HS-27A (cell line): ENCODE measurements at regions not wholly inside any gene's neighbourhood (a gene's known extent, or its start where the extent isn't known, plus 50 kb on each side); places are given as distances from the start of the nearest gene placed in this dataset.
A peak's percentile ranks its signal among the peaks of the same experiment; 100 is the strongest.
"Not testable (repeated sequence)": the region's sequence is repeated elsewhere in the genome, so short reads cannot be mapped to it uniquely, and the experiment has no call there.

Experiments
- DNase-seq: peaks from one replicate; pipeline ENCODE4 v3.0.0-alpha.2; 2012; ENCODE audit warnings: low read depth, missing footprints

DNA sequence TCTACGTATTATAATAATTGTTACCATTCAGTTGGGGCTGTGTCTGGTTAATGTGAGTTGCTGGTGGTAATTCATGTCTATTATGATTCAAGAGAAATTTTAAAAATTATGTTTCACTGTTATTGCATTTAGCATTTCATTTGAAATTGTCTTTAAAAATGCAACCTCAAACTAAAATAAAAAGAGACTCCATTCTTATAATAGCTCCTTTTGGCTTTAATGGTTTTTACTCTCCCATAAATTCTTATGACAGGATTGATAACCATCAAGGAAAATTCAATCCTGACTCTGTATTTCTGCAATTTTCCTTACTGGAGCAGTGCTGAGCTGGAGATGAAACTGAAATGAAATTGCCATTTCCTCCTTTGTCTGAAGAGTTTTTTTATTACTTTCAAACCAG lies 262.7 kb downstream of the REEP3 start:
- DNase-seq = no peak

DNA sequence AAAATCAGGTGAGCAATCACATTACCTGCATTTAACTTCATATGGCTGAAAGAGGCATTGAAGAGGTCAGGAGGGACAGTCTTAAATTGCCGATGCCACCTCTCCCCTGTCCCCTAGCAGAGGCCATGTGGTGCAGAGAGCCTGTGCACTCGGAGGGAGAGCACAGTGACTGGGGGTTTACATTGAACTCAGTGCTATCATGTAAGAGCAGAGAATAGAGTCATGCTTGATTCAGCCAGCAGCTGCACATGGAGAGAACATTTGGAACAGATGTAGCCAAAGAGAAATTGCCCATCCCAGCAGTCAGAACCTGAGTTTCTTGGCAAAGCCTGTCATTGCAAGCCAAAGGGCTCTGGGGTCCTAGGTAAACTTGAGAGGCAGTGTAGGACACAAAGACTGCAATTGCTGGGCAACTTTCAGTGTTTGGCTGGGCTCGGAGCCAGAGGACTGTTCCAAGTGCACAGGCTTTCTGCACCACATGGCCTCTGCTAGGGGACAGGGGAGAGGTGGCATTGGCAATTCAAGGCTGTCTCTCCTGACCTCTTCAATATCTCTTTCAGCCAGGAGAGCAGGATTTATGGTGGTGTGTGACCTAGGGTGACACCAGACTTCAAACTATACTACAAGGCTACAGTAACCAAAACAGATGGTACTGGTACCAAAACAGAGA lies 267.1 kb downstream of the REEP3 start:
- DNase-seq = no peak

DNA sequence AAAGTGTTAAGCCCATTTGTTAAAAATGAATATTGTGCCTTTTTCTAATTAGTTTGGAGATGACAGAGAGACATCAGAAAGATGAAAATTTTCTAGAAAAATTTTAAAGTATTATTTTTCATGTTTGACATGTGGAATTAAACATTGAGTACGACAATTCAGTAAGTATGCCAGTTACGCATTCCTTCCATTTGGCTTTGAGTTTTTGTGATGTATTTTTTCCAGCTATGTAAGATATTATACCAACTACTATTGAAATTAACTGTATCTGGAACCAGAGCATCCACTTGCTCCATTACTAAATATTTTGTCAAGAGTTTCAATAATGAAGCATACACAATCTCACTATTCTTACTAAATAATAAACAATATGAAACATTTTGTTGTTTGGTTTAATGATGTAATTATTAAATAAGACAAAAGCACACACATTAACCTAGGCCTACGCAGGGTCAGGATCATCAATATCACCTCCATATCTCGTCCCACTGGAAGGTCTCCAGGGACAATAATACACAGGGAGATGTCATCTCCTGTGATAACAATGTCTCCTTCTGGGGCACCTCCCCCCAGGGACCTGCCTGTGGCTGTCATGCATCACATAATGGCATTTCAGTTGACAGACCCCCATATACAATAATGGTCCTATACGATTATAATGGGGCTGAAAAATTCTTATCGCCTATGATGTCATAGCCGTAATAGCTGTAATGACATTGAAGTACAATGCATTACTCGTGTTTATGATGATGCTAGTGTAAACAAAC lies 274.1 kb downstream of the REEP3 start:
- DNase-seq = no peak

DNA sequence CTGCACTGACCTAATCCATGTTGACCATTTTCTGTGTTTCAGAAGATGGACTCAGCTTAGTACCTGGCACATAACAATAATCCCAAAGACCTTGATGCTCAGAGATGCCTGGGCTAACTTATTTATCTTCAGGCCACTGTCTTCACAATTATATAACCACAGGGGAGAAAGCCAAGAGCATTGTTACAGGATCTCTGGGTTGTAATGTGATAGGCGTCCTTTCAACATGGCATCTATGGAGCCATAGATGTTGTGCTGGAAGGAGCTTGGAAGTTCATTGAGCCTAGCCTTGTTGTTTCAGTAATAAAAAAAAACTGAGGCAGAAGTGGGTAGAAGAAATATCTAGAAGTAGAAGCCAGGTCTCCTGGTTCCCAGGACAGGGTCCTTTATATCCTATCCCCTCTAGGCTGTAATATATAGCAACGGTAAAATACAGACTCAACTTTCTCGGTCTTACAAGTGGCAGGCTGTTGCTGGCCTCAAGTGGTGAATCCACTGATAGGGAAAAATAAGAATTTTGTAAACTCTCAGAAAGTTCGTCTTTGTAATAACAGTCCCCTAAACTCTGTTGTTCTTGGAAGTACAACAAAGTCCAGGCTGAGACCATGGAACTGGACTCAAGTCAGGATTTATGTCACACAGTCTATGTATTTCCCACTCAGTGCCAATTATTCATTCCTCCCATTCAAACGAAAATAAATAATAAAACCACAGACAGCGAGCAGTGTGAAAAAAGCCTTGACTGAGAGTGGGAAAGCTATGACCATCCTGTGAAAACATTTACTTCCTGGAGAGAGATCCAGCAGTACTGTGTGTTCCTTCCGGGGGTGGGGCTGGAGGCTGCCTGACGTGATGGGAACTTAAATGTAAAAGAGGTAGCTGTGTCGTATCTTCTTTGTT lies 277.6 kb downstream of the REEP3 start:
- peak; percentile 42 for DNase-seq

DNA sequence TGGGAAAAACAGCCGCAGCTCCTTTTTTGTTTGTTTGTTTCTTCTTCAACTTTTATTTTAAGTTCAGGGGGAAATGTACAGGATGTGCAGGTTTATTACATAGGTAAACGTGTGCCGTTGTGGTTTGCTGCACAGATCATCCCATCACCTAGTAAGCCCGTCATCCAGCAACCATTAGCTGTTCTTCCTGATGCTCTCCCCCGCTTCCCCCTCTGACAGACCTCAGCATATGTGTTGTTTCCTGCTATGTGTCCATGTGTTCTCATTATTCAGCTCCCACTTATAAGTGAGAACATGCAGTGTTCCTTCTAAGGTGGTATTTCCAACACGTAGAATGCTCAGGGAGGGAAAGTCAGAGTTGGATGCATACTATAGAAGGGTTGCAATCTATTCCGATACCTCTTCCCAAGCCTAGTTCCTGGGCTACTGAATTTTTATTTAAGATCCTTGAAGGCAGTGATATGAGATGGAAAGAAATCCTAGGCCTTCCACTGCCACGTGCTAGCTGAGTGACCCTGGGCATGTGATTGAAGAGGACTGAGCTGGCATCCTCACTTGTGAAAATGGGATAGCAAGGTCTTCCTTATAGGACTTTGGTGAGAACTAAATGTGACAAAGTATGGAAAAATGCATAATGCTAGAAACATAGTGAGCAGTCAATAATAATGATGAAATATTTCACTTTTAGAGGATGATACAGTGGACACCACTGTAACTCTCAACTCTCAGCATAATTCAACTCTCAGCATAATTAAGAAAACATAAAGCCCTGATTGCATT lies 278.5 kb downstream of the REEP3 start:
- DNase-seq = no peak

DNA sequence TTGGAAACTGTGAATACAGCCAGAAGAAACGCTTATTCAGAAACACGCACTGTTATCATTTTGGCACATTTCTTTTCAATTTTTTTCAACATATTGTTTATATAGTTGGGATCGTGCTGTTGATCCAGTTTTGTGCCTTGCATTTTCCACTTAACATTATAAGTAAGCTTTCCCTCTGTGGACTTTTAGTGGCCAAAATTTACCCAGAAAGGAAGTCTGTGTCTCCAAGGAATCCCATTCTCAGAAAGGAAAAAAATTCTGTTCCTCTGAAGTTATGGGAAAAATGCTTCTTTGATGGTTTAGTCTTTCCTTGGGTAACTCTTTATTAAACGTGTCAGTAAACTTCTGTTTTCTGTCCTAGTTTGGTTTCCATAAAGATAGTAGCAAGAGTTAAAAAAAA lies 280.0 kb downstream of the REEP3 start:
- no peak for DNase-seq

DNA sequence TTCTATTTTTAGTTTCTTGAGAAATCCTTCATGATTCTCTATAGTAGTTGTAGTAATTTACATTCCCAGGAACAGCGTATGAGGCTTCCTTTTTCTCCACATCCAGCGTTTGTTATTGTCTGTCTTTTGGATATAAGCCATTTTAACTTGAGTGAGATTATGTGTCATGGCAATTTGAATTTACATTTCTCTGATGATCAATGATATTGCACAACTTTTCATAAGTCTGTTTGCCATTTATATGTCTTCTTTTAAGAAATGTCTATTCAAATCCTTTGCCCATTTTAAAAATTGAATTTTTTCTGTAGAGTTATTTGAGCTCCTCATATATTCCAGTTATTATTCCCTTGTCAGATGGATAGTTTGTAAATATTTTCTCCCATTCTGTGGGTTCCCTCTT lies 285.1 kb downstream of the REEP3 start:
- no peak for DNase-seq

DNA sequence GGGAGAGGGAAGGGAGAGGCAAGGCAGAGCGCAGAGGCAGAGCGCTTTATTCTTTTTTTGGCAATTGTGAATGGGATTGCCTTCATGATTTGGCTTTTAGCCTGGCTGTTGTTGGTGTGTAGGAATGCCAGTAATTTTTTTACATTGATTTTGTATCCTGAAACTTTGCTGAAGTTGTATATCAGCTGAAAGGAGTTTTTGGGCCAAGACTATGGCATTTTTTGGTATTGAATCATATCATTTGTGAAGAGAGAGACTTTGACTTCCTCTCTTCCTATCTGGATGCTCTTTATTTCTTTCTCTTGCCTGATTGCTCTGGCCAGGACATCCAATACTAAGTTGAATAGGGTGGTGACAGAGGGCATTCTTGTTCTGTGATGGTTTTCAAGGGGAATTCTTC lies 291.3 kb downstream of the REEP3 start:
- no peak for DNase-seq

DNA sequence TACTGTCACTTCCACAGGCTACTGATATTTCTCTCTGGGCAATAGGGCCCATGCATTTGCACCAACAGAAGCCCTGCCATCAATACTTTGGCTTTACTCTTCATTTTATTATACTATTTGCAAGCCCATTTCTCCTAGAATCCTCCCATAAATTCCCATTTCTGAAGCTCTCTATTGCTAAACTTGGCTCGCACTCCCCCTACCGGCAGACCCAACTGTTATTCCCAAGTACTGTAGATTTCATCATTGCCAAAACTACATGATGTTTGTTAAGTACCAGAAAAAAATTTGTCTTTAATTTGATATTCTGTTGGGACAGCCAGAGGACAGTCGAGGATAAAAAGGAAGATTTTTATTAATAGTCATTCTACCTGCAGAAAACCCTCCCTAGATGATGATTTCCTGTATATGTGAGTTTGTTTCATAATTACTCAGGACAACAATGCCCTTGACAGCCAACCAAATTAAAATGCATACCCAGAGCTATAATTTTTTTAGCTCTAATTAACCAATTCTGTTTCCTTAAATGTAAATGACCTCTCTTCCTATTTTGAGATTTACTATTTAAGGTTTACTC lies 298.6 kb downstream of the REEP3 start:
- no peak for DNase-seq

DNA sequence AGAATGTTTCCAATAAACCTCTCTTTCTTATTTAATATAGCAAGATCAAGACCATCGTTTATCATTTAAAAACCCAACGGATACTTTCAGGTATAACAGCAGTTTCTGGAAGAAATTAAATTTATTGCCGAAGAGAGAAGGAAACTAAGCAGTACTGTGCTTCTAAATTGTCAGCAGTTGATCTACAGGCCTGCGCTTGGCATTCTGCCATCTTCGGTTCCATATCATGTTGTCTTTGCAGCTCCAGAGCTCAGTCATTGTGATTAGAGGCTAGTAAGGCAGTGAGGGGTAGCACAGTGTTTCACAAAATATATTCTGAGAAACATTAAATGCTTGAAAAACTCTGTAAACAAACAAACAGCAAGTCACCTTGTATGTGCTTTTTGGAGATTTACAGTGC lies 301.3 kb downstream of the REEP3 start:
- no peak for DNase-seq

DNA sequence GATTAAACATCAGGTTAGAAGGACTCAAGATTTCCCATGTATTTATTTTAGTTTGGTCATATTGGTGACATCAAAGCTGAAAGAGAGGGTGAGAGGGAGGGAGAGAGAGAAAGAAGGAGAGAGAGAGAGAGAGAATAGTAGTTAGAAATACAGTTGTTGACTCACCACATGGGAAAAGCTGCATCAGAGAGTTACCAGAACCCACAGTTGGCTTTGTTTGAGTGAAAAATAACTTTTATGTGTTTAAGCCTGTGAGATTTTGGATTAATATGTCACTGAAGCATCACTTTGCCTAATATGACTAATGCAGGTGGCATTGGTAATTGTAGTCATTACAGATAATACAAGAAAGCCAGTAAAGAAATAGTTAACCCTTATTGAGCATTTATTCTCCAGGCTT lies 303.9 kb downstream of the REEP3 start:
- no peak for DNase-seq

DNA sequence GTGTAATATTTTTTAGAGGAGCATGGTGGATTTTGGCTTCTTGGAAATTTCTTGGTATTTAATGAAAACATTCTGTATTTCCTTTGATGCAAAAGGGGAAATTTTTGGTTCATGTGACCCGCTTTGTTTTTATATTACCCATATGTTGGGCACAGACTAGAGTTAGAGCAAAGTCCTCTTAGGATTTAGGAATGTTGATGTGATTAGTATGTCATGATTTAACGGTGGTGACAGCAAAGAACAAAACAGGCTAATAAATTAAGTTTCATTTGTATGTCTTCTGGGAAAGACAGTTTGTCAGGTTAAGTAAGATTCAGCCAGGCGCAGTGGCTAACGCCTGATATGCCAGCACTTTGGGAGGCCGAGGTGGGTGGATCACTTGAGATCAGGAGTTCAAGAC lies 304.6 kb downstream of the REEP3 start:
- no peak for DNase-seq

DNA sequence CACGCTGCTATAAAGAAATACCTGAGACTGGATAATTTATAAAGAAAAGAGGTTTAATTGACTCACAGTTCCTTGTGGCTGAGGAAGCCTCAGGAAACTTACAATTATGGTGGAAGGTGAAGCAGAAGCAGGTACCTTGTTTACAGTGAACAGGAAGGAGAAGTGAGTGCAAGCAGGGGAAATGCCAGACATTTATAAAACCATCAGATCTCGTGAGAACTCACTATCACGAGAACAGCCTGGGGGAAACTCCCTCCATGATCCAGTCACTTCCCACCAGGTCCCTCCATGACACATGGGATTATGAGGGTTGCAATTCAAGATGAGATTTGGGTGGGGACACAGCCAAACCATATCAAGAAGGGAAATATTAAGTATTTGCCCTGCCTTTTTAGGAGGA lies 305.8 kb downstream of the REEP3 start:
- DNase-seq = not testable (repeated sequence)

DNA sequence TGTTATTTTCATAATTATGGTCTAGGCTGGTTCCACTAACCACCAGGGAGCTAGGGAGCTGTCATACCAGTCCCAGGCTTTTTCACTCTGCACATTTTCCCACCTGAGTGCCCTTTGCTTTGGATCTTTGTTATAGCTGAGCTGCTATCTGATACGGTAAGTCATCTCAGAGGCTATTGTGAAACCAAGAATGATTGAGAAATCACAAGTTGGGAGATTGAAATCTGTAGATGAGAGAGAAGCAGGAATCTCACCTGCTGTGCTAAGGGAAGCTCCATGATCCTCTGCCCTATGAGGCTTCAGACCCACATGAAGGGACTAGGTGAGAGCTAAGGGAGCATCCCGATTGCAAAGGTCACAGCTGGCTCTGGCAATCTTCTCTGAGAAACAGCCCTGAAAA lies 307.8 kb downstream of the REEP3 start:
- no peak for DNase-seq

DNA sequence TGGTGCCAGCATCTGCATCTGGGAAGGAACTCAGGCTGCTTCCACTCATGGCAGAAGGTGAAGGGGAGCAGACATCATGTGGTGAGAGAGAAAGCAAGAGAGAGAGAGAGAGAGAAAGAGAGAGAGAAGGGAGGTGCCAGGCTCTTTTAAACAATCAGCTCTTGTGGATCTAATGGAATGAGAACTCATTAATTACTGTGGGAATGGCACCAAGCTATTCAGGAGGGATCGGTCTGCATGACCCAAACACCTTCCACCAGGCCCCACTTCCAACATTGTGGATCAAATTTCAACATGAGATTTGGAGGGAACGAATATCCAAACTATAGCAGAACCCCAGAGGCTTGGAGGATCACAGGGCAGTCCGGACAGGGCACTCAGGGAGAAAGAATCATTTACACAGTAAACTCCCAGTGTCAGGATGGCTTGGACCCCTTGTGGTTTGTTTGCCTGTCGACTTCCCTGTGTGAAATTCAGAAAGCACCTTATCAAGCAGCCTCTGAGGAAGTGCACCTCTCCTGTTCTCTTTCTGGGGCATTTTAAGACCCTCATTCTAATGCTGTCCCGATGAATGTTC lies 308.5 kb downstream of the REEP3 start:
- no peak for DNase-seq

DNA sequence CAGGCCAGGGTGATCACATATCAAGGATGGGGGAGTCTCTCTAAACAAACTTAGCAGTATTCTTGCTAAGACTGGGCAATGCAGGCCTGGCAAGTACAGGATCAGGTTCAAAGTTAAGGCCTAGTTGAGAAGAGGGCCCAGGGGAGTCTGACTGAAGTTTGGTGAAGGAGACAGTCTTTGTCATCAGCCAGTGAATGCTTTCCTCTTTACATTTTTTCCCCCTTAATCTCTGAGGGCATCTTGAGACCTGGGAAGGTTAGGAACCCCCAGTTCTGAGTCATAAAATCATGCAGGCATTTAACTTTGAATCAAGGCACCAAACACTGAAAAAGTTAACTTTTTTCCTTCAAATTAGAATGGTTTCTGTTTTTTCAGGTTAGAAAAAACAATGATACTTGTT lies 311.5 kb downstream of the REEP3 start:
- no peak for DNase-seq

DNA sequence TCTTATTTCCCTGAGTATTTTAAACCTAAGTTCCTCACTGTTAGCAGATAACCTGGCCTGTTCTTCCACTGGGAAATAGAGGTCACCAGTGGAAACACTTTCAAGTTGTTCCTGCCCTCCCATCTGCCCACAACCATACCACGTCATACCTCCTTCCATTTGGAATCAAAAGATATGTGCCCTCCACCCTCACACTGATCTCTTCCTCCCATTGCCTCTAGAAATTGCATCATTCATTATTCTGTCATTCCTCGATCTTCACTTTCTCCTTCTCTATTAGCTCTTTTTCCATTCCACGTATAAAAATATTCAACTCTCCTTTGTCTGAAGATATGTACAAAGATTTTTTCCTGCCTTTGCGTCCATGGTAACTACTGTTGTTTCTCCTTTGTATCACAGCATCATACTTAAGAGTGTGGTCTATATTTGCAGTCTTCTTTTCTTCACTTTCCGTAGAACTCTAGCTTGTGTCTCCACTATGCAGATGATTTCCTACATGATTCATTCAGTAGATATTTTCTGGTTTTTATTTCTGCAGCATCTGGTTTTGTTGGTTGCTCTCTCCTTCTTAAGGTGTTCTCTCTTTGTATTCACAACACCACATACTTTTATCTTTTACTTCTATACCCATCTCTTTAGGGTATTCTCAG lies 312.3 kb downstream of the REEP3 start:
- DNase-seq = no peak

DNA sequence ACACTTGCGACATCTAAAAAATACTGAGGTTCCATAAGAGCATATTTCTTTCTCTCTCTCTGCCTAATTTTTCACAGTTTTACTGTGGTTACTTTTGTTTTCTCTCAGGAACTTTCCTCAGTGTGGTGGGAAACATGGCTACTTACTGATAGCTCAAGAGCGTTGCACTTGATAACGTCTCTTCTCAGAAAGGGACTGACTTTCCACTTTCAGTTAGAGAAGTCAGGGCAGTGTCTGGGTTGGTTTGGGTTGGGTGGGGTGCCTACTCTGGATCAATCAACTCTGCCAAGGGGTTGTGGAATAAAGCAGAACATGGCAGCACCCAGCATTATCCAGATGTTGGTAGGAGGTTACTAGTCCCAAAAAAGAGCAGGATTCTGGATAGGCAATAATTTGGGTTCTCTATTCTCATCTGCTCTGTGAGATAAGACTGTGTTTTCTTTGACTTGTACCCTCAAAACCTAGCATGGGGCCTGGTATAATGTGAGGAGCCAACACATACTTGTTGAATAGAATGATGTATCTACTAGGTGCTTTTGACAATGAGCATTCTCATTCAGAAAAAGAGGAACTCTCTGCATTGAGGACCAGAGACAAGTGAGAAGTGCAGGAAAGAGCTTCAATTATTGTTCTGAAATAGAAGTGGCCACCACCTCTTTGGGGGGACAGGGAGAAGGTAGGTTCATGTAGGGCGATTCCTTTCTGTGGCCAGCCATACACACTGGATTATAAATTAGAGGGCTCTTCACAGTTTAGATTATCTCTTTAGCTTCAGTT lies 315.7 kb downstream of the REEP3 start:
- DNase-seq = no peak

DNA sequence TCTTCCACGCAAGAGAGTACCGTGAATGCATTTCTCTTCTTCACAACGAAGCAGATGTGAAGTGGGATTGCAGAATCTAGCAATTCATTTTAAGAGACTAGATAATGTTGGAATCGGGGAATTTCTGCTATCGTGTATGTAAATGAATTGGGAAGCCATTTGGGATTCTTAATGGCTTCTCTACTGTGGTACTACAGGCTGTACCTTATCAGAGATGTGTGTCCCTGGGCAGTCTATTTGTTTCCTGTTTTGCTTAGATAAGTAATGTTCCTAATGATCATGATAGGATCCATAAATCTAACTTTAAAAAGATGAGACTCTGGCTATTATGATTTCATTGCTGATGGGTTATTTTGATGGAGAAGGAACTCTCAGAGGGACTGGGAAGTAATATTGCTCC lies 320.6 kb downstream of the REEP3 start:
- no peak for DNase-seq

DNA sequence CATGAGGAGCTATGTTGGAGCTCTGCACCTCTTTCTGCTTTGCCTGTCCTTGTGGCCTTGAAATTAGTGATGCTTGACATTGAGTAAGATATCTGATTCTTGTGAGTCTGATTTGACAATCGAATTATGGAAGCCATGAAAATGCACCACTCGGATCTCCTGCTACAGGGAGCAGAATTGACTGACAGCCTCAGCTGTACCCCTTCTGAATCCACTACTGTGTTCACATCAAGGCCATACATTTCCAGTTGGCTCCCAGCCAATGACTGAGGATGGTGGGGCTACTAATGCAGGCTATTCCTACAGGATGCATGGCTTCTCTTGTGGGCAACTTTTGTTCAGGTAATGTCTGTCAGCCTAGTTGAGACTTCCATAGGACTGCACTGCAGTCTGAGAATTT lies 321.9 kb downstream of the REEP3 start:
- no peak for DNase-seq
